ENCODE measurements at regions not wholly inside any gene's neighbourhood (a gene's known extent, or its start where the extent isn't known, plus 50 kb on each side); places are given as distances from the start of the nearest gene placed in this dataset.

GRCh38 chr12:38151991-38152700 is 164.4 kb upstream of the ALG10B start:
- Mint-ChIP-seq H3K4me3 (no peak overlapping the region), H3K4me1 (ENCODE audit: low read depth) (no peaks in the 10 kb centered on the region), H3K27ac (no peak overlapping the region), H3K9me3 (peaks cover 35% of the 10 kb centered on the region), H3K27me3 (ENCODE audit: low read depth) (no peaks in the 10 kb centered on the region), H3K36me3 (ENCODE audit: low read depth) (no peaks in the 10 kb centered on the region)
- no peak for DNase-seq (ENCODE audit: low spot score)

DNA sequence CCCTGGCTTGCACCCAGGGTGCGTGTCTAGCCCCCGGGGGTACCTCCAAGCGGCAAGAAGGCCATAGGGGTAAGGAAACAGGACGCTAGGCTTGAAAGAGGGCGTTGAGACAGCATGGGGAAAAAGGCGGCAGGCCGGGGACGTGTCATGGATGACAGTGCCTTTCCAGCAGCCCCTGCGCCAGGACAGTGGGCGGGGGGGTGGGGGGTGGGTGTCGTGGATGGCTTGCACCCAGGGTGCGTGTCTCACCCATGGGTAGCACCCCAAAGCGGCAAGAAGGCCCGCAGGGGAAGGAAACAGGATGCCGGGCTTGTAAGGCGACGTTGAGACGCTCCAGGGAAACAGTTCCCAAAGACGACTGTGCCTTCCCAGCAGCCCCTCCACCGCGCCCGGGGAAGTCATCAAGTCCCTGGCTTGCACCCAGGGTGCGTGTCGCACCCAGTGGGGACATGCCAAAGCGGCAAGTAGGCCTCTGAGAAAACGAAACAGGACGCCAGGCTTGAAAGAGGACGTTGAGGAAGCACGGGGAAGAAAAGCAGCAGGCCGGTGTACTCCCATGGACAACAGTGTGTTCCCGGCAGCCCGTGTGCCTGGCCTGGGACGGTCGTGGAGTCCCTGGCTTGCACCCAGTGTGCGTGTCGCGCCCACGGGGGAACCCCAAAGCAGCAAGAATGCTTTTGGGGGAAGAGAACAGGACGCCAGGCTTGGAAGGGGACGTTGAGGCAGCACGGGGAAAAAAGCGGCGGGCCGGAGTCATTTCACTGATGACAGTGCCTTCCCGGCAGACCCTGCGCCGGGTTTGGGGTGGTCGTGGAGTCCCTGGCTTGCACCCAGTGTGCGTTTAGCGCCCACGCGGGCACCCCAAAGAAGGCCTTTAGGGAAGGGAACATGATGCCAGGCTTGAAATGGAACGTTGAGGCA is 163.5 kb upstream of the ALG10B start:
- Mint-ChIP-seq H3K27me3 (ENCODE audit: low read depth) (no peaks in the 10 kb centered on the region), H3K36me3 (ENCODE audit: low read depth) (no peaks in the 10 kb centered on the region), H3K27ac (no peak overlapping the region), H3K9me3 (peaks cover 26% of the 10 kb centered on the region), H3K4me1 (ENCODE audit: low read depth) (no peaks in the 10 kb centered on the region), H3K4me3 (no peak overlapping the region)
- no peak for DNase-seq (ENCODE audit: low spot score)

DNA sequence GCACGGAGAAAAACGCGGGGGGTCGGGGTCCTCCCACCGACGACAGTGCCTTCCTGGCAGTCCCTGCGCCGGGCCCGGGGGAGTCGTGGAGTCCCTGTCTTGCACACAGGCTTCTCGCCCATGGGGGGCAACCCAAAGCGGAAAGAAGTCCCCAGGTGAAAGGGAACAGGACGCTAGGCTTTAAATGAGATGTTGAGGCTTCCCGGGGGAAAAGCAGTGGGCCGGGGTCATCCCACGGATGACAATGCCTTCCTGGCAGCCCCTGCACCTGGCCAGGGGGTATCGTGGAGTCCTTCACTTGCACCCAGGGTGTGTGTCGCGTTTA is 162.9 kb upstream of the ALG10B start:
- no peak overlapping the region for H3K27ac Mint-ChIP-seq
- no peaks in the 10 kb centered on the region for H3K36me3 Mint-ChIP-seq (ENCODE audit: low read depth)
- no peaks in the 10 kb centered on the region for H3K27me3 Mint-ChIP-seq (ENCODE audit: low read depth)
- H3K4me1 Mint-ChIP-seq (ENCODE audit: low read depth): no peaks in the 10 kb centered on the region
- no peak overlapping the region for H3K4me3 Mint-ChIP-seq
- peaks cover 20% of the 10 kb centered on the region for H3K9me3 Mint-ChIP-seq
- no peak for DNase-seq (ENCODE audit: low spot score)

DNA sequence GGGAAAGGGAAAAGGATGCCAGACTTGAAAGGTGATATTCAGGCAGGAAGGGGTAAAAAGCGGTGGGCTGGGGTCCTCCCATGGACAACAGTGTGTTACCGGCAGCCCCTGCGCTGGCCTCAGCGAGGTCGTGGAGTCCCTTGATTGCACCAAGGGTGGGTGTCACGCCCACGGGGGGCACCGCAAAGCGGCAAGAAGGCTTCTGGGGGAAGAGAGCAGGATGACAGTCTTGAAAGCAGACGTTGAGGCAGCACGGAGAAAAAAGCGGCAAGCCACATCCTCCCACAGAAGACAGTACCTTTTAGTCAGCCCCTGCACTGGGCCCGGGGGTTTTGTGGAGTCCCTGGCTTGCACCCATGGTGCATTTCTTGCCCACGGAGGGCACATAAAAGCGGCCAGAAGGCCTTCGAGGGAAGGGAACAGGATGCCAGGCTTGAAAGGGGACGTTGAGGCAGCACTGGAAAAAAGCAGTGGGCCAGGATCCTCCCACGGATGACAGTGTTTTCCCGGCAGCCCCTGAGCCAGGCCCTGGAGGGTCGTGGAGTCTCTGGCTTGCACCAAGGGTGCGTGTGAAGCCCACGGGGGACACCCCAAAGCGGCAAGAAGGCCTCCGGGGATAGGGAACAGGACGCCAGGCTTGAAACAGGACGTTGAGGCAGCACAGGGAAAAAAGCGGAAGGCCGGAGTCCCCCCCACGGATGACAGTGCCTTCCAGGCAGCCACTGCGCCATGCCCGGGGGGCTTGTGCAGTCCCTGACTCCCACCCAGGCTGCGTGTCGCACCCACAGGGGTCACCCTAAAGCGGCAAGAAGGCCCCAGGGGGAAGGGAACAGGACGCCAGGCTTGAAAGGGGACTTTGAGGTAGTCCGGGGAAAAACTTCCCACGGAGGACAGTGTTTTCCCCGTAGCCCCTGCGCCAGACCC is 162.2 kb upstream of the ALG10B start:
- Mint-ChIP-seq H3K27me3 (ENCODE audit: low read depth) (no peaks in the 10 kb centered on the region), H3K9me3 (peaks cover 14% of the 10 kb centered on the region), H3K4me1 (ENCODE audit: low read depth) (no peaks in the 10 kb centered on the region), H3K27ac (no peak overlapping the region), H3K36me3 (ENCODE audit: low read depth) (no peaks in the 10 kb centered on the region), H3K4me3 (no peak overlapping the region)
- no peak for DNase-seq (ENCODE audit: low spot score)

DNA sequence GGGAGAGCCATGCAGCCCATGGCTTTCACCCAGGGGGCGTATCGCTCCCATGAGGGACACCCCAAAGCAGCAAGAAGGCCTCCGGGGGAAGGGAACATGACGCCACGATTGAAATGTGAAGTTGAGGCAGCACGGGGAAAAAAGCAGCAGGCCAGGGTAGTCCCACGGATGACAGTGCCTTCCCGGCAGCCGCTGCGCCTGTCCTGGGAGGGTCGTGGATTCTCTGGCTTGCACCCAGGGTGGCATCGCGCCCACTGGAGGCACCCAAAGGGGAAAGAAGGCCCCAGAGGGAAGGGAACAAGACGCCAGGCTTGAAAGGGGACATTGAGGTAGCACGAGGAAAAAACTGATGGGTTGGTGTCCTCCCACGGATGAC is 161.6 kb upstream of the ALG10B start:
- no peak overlapping the region for H3K4me3 Mint-ChIP-seq
- no peaks in the 10 kb centered on the region for H3K27me3 Mint-ChIP-seq (ENCODE audit: low read depth)
- no peak for DNase-seq (ENCODE audit: low spot score)
- peaks cover 14% of the 10 kb centered on the region for H3K9me3 Mint-ChIP-seq
- no peak overlapping the region for H3K27ac Mint-ChIP-seq
- no peaks in the 10 kb centered on the region for H3K4me1 Mint-ChIP-seq (ENCODE audit: low read depth)
- H3K36me3 Mint-ChIP-seq (ENCODE audit: low read depth): no peaks in the 10 kb centered on the region

GRCh38 chr12:38155526-38156496 is 160.8 kb upstream of the ALG10B start:
- peaks cover 8% of the 10 kb centered on the region for H3K9me3 Mint-ChIP-seq
- no peaks in the 10 kb centered on the region for H3K36me3 Mint-ChIP-seq (ENCODE audit: low read depth)
- H3K4me3 Mint-ChIP-seq: no peak overlapping the region
- H3K27ac Mint-ChIP-seq: no peak overlapping the region
- no peaks in the 10 kb centered on the region for H3K27me3 Mint-ChIP-seq (ENCODE audit: low read depth)
- H3K4me1 Mint-ChIP-seq (ENCODE audit: low read depth): no peaks in the 10 kb centered on the region
- DNase-seq (ENCODE audit: low spot score): no peak

DNA sequence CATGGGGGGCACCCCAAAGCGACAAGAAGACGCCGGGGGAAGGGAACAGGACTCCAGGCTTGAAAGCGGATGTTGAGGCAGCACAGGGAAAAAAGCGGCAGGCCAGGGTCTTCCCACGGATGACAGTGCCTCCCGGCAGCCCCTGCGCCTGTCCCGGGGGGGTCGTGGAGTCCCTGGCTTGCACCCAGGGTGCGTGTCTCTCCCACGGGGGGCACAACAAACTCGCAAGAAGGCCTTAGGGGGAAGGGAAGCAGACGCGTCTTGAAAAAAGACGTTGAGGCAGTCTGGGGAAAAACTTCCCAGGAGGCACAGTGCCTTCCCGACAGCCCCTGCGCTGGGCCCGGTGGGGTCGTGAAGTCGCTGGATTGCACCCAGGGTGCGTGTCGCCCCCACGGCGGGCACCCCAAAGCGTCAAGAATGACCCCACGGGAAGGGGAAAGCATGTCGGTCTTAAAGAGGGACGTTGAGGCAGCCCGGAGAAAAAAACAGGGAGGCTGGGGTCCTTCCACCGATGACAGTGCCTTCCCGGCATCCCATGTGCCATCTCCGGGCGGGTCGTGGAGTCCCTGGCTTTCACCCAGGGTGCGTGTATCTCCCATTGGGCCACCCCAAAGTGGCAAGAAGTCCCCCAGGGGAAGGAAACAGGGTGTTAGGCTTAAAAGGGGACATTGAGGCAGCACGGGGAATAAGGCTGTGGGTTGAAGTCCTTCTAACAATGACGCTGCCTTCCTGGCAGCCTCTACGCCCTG is 159.9 kb upstream of the ALG10B start:
- H3K27me3 Mint-ChIP-seq (ENCODE audit: low read depth): no peaks in the 10 kb centered on the region
- no peak for DNase-seq (ENCODE audit: low spot score)
- no peaks in the 10 kb centered on the region for H3K36me3 Mint-ChIP-seq (ENCODE audit: low read depth)
- H3K4me3 Mint-ChIP-seq: no peak overlapping the region
- no peaks in the 10 kb centered on the region for H3K4me1 Mint-ChIP-seq (ENCODE audit: low read depth)
- no peak overlapping the region for H3K27ac Mint-ChIP-seq
- H3K9me3 Mint-ChIP-seq: no peaks in the 10 kb centered on the region

DNA sequence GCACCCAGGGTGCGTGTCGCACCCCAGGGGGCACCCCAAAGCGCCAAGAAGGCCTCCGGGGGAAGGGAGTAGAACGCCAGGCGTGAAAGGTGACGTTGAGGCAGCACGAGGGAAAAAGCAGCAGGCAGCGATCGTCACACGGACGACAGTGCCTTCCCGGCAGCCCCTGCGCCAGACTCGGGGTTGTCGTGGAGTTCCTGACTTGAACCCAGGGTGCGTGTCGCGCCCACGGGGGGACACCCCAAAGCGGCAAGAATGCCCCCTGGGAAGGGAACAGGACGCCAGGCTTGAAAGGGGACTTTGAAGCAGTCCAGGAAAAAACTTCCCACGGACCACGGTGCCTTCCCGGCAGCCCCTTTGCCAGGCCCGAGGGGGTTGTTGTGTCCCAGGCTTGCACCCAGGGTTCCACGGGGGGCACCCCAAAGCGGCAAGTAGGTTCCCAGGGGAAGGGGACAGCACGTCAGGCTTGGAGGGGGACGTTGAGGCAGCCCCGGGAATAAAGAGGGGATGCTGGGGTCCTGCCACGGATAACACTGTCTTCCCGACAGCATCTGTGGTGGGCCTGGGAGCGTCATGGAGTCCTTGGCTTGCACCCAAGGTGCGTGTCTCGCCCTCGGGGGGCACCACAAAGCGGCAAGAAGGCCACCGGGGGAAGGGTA is 159.2 kb upstream of the ALG10B start:
- no peak for DNase-seq (ENCODE audit: low spot score)
- H3K36me3 Mint-ChIP-seq (ENCODE audit: low read depth): no peaks in the 10 kb centered on the region
- H3K4me3 Mint-ChIP-seq: no peak overlapping the region
- no peaks in the 10 kb centered on the region for H3K4me1 Mint-ChIP-seq (ENCODE audit: low read depth)
- no peaks in the 10 kb centered on the region for H3K27me3 Mint-ChIP-seq (ENCODE audit: low read depth)
- H3K9me3 Mint-ChIP-seq: peaks cover 7% of the 10 kb centered on the region
- no peak overlapping the region for H3K27ac Mint-ChIP-seq

- H3K36me3 Mint-ChIP-seq (ENCODE audit: low read depth): no peaks in the 10 kb centered on the region
- no peak for DNase-seq (ENCODE audit: low spot score)
- H3K4me3 Mint-ChIP-seq: no peak overlapping the region
- peaks cover 11% of the 10 kb centered on the region for H3K9me3 Mint-ChIP-seq
- no peaks in the 10 kb centered on the region for H3K4me1 Mint-ChIP-seq (ENCODE audit: low read depth)
- H3K27me3 Mint-ChIP-seq (ENCODE audit: low read depth): no peaks in the 10 kb centered on the region
- H3K27ac Mint-ChIP-seq: no peak overlapping the region
Observed at GRCh38 chr12:38157933-38158401, 158.6 kb upstream of the ALG10B start.

- Mint-ChIP-seq H3K27me3 (ENCODE audit: low read depth) (no peaks in the 10 kb centered on the region), H3K36me3 (ENCODE audit: low read depth) (no peaks in the 10 kb centered on the region), H3K9me3 (peaks cover 13% of the 10 kb centered on the region), H3K27ac (no peak overlapping the region), H3K4me3 (no peak overlapping the region), H3K4me1 (ENCODE audit: low read depth) (no peaks in the 10 kb centered on the region)
- no peak for DNase-seq (ENCODE audit: low spot score)
Observed at GRCh38 chr12:38158428-38159091, 158.0 kb upstream of the ALG10B start.

- H3K27ac Mint-ChIP-seq: no peak overlapping the region
- no peaks in the 10 kb centered on the region for H3K36me3 Mint-ChIP-seq (ENCODE audit: low read depth)
- no peaks in the 10 kb centered on the region for H3K27me3 Mint-ChIP-seq (ENCODE audit: low read depth)
- no peak for DNase-seq (ENCODE audit: low spot score)
- H3K4me1 Mint-ChIP-seq (ENCODE audit: low read depth): no peaks in the 10 kb centered on the region
- no peak overlapping the region for H3K4me3 Mint-ChIP-seq
- H3K9me3 Mint-ChIP-seq: peaks cover 13% of the 10 kb centered on the region
Observed at GRCh38 chr12:38159092-38159551, 157.5 kb upstream of the ALG10B start.

Measured in T-helper 2 cell treated with Interferon-gamma antibody and Interleukin-4, amounts not matched to agents 5 μg/mL and 100 μg/mL, for 36 hours (primary cell).